ENCODE measurements at regions not wholly inside any gene's neighbourhood (a gene's known extent, or its start where the extent isn't known, plus 50 kb on each side); places are given as distances from the start of the nearest gene placed in this dataset.
"Not testable (repeated sequence)": the region's sequence is repeated elsewhere in the genome, so short reads cannot be mapped to it uniquely, and the experiment has no call there.

DNA sequence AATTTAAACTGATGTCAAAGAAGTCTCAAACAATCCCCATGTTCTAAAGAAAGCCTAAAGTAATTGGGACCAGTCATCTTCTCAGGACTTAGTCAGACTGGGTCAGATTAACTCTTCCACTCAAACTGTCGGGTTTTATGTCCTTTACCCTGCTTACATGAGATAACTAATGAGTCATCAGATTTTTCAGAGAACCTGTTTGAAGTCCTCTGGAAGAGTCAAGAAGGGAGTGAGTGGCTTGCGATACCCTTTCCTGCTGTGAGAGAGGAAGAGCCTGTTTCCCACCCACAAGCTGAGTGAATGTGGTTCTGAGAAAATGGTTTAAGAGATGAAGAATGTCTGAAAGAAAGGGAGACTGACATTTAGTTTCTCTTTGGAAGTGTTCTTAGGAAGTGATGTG, 1866.7 kb upstream of the C9orf72 start:
- Histone ChIP-seq H3K4me3 (no peak overlapping the region), H3K9me3 (no peaks in the 10 kb centered on the region), H3K27me3 (replicated peaks; ENCODE audit: insufficient read depth) (no peaks in the 10 kb centered on the region), H3K4me1 (replicated peaks) (no peaks in the 10 kb centered on the region), H3K27ac (no peak overlapping the region), H3K36me3 (no peaks in the 10 kb centered on the region)
- TF ChIP-seq POLR2AphosphoS5 (IDR thresholded peaks at IDR 0.05) (no peak), POLR2A (IDR thresholded peaks at IDR 0.05) (no peak)
- TF ChIP-seq, protein P1, sequence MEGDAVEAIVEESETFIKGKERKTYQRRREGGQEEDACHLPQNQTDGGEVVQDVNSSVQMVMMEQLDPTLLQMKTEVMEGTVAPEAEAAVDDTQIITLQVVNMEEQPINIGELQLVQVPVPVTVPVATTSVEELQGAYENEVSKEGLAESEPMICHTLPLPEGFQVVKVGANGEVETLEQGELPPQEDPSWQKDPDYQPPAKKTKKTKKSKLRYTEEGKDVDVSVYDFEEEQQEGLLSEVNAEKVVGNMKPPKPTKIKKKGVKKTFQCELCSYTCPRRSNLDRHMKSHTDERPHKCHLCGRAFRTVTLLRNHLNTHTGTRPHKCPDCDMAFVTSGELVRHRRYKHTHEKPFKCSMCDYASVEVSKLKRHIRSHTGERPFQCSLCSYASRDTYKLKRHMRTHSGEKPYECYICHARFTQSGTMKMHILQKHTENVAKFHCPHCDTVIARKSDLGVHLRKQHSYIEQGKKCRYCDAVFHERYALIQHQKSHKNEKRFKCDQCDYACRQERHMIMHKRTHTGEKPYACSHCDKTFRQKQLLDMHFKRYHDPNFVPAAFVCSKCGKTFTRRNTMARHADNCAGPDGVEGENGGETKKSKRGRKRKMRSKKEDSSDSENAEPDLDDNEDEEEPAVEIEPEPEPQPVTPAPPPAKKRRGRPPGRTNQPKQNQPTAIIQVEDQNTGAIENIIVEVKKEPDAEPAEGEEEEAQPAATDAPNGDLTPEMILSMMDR (IDR thresholded peaks at IDR 0.05), result no peak
- intact Hi-C loops (cut with DNase I), result no loop called here
- no peak for DNase-seq (ENCODE audit: low spot score)
- WGBS, result 62% methylated on average over 2 of the region's 2 CpGs

DNA sequence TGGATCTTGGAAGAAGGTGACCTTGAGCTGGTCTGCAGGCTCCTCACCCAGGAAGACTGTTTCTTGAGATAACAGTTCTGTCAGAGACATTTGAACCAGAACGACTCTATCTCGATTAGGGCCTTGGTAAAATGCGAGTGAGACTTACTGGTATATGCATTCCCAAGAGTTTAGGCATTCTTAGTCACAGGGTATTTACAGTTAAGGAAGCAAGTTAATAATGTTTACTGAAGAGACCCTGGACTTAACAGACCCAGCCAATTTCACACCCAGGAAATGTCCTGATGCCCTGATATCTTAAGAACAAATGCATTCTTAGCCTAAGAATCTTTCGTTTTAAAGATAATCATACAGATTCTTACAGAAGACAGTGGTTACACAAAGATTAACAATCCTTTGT, 1867.2 kb upstream of the C9orf72 start:
- TF ChIP-seq POLR2AphosphoS5 (IDR thresholded peaks at IDR 0.05), result no peak
- TF ChIP-seq POLR2A (IDR thresholded peaks at IDR 0.05), result no peak
- TF ChIP-seq, protein P1 (IDR thresholded peaks at IDR 0.05), result no peak
- Histone ChIP-seq H3K4me1 (replicated peaks) (no peaks in the 10 kb centered on the region), H3K27me3 (replicated peaks; ENCODE audit: insufficient read depth) (no peaks in the 10 kb centered on the region), H3K4me3 (no peak overlapping the region), H3K9me3 (no peaks in the 10 kb centered on the region), H3K36me3 (no peaks in the 10 kb centered on the region), H3K27ac (no peak overlapping the region)
- DNase-seq (ENCODE audit: low spot score), result no peak
- whole genome bisulfite sequencing, result 77% methylated on average over 4 of the region's 4 CpGs
- intact Hi-C loops (cut with DNase I), result no loop called here

DNA sequence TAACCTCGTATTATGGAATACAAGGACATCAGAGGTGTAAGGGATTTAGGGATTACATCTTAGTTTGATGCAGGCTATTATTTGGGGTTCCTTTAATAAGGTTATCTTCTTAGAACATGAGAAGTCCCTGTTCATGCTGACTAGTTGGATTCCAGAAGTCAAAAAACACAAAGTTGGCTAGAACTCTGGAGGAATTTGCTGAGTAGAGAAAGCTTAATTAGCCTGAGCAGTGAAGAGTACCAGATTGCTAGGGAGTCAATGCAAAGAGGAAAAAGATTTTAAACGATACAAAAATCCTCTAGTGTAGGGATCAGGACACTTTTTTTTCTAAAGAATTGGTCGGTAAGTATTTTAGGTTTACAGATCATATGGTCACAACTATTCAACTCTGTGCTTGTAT, 1872.5 kb upstream of the C9orf72 start:
- 75% methylated on average over 3 of the region's 3 CpGs for WGBS
- no peaks in the 10 kb centered on the region for H3K36me3 ChIP-seq
- no peaks in the 10 kb centered on the region for H3K9me3 ChIP-seq
- TF ChIP-seq POLR2A (IDR thresholded peaks at IDR 0.05) (no peak), POLR2AphosphoS5 (IDR thresholded peaks at IDR 0.05) (no peak)
- TF ChIP-seq, protein P1 (IDR thresholded peaks at IDR 0.05), result no peak
- H3K4me3 ChIP-seq, result no peak overlapping the region
- H3K4me1 ChIP-seq (replicated peaks), result no peaks in the 10 kb centered on the region
- no peak for DNase-seq (ENCODE audit: low spot score)
- no peaks in the 10 kb centered on the region for H3K27me3 ChIP-seq (replicated peaks; ENCODE audit: insufficient read depth)
- intact Hi-C loops (cut with DNase I), result no loop called here
- H3K27ac ChIP-seq, result no peak overlapping the region

DNA sequence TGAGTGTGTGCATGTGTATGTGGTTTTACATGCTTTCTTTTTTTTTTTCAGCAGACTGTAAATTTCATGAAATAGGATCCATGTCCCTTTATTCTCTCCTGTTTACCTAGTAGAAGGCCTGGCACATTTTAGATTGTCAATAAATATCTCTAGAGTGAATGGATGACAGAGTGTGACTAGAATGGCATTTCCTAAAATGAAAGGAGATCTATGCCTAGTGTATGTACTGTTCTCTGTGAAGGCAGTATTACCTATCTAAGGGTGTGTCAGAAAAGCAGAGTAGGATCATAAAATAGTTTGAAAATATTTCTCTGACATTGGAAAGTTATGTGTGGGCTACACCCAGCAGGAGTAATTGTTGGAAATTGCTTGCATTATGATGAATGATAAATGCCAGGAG, 1876.0 kb upstream of the C9orf72 start:
- no peak overlapping the region for H3K27ac ChIP-seq
- no peaks in the 10 kb centered on the region for H3K9me3 ChIP-seq
- intact Hi-C loops (cut with DNase I), result no loop called here
- no peaks in the 10 kb centered on the region for H3K4me1 ChIP-seq (replicated peaks)
- H3K27me3 ChIP-seq (replicated peaks; ENCODE audit: insufficient read depth), result no peaks in the 10 kb centered on the region
- H3K4me3 ChIP-seq, result no peak overlapping the region
- TF ChIP-seq, protein P1 (IDR thresholded peaks at IDR 0.05), result no peak
- TF ChIP-seq POLR2A (IDR thresholded peaks at IDR 0.05), result no peak
- no peak for TF ChIP-seq POLR2AphosphoS5 (IDR thresholded peaks at IDR 0.05)
- no peaks in the 10 kb centered on the region for H3K36me3 ChIP-seq
- no peak for DNase-seq (ENCODE audit: low spot score)

- DNase-seq (ENCODE audit: low spot score); H3K4me1 ChIP-seq (replicated peaks); H3K4me3 ChIP-seq; H3K27ac ChIP-seq; H3K9me3 ChIP-seq; H3K36me3 ChIP-seq; H3K27me3 ChIP-seq (replicated peaks; ENCODE audit: insufficient read depth); intact Hi-C loops (cut with DNase I): not testable (repeated sequence)
- WGBS, result 82% methylated on average over 29 of the region's 29 CpGs
Observed at GRCh38 chr9:29450343-29450875, 1877.1 kb upstream of the C9orf72 start.

Measured in prostate gland (tissue), 2 donors.